Panc1 (cell line): ENCODE measurements at regions not wholly inside any gene's neighbourhood (a gene's known extent, or its start where the extent isn't known, plus 50 kb on each side); places are given as distances from the start of the nearest gene placed in this dataset.

Experiments used
- CTCF ChIP-seq: fragments of 450-650 bp; IDR thresholded peaks from 2 replicates; pipeline ENCODE4 v1.5.1; 2017; ENCODE audit warnings: mild to moderate bottlenecking
- POLR2AphosphoS5 ChIP-seq: IDR thresholded peaks from 2 replicates; pipeline ENCODE4 v1.6.1; 2012; ENCODE audit warnings: mild to moderate bottlenecking, low read depth, low read length, moderate library complexity
- REST ChIP-seq, 2 experiments: IDR thresholded peaks; 2 replicates each; pipeline ENCODE4 v1.6.1; 2011 to 2012; ENCODE audit warnings: low read depth in 2 of 2, control low read depth in 1 of 2, low read length in 1 of 2, mild to moderate bottlenecking in 1 of 2, moderate library complexity in 1 of 2; ENCODE audit not compliant: insufficient read depth in 1 of 2
- SIN3A ChIP-seq: IDR thresholded peaks from 2 replicates; pipeline ENCODE4 v1.6.1; 2012; ENCODE audit warnings: low read depth, mild to moderate bottlenecking, low read length, moderate library complexity, borderline replicate concordance; ENCODE audit not compliant: insufficient read depth
- TCF7L2 ChIP-seq: IDR thresholded peaks from 2 replicates; pipeline ENCODE4 v1.6.1; 2011; ENCODE audit warnings: mild to moderate bottlenecking, low read depth, low read length, inconsistent platforms

GRCh38 chr3:113111011-113111707 is 100.2 kb upstream of the BOC start:
- TF ChIP-seq SIN3A (no peak), CTCF (no peak), POLR2AphosphoS5 (no peak), TCF7L2 (no peak), REST (IDR thresholded peaks at IDR 0.05; ENCODE audit: insufficient read depth in 1 of 2, low read depth in 2 of 2, low read length in 1 of 2) (no peak)
